C4-2B (cell line): ENCODE measurements at regions not wholly inside any gene's neighbourhood (a gene's known extent, or its start where the extent isn't known, plus 50 kb on each side); places are given as distances from the start of the nearest gene placed in this dataset.

ENCODE experiments used
- CTCF ChIP-seq: fragments of 450-650 bp; conservative IDR thresholded peaks from 2 replicates; pipeline ENCODE4 v1.5.1; 2017; ENCODE audit warnings: mild to moderate bottlenecking
- ZFX ChIP-seq: fragments of 450-650 bp; IDR thresholded peaks from 2 replicates; pipeline ENCODE4 v1.6.1; 2017

- TF ChIP-seq CTCF: no peak
- TF ChIP-seq ZFX: no peak
Observed at GRCh38 chr12:105775343-105775742, 363.4 kb downstream of the NUAK1 start.
